GM12874 (cell line): ENCODE measurements at regions not wholly inside any gene's neighbourhood (a gene's known extent, or its start where the extent isn't known, plus 50 kb on each side); places are given as distances from the start of the nearest gene placed in this dataset.

ENCODE experiments used
- CTCF ChIP-seq: IDR thresholded peaks from 2 replicates; pipeline ENCODE4 v1.5.1; 2011; ENCODE audit warnings: low read depth, mild to moderate bottlenecking, control low read depth, low read length, moderate library complexity; ENCODE audit not compliant: insufficient read depth

- TF ChIP-seq CTCF, result no peak
Measured at GRCh38 chr4:30844861-30845582, 124.9 kb downstream of the PCDH7 start.

- TF ChIP-seq CTCF, result no peak
Measured at GRCh38 chr4:30847167-30847566, 127.0 kb downstream of the PCDH7 start.

GRCh38 chr4:30847958-30848357, 127.8 kb downstream of the PCDH7 start:
- no peak for TF ChIP-seq CTCF

- no peak for TF ChIP-seq CTCF
Measured at GRCh38 chr4:30854531-30854930, 134.4 kb downstream of the PCDH7 start.

- TF ChIP-seq CTCF, result no peak
Measured at GRCh38 chr4:30855232-30855631, 135.1 kb downstream of the PCDH7 start.

GRCh38 chr4:30856795-30857564, 136.8 kb downstream of the PCDH7 start:
- TF ChIP-seq CTCF, result no peak

GRCh38 chr4:30860978-30861377, 140.8 kb downstream of the PCDH7 start:
- TF ChIP-seq CTCF, result no peak
